GM23248 (cell line): ENCODE measurements at regions not wholly inside any gene's neighbourhood (a gene's known extent, or its start where the extent isn't known, plus 50 kb on each side); places are given as distances from the start of the nearest gene placed in this dataset.

Experiments
- EZH2 ChIP-seq: fragments of 200-600 bp; sonication (generic); IDR thresholded peaks from 2 replicates; pipeline ENCODE4 v1.6.1; 2018; ENCODE audit warnings: antibody characterized with exemption, mild to moderate bottlenecking; ENCODE audit not compliant: insufficient read depth, poor library complexity, severe bottlenecking
- EZH2phosphoT487 ChIP-seq: fragments of 200-600 bp; sonication (generic); IDR thresholded peaks from 2 replicates; pipeline ENCODE4 v1.6.1; 2018; ENCODE audit warnings: antibody characterized with exemption, moderate library complexity, mild to moderate bottlenecking, low read depth; ENCODE audit not compliant: insufficient read depth

DNA sequence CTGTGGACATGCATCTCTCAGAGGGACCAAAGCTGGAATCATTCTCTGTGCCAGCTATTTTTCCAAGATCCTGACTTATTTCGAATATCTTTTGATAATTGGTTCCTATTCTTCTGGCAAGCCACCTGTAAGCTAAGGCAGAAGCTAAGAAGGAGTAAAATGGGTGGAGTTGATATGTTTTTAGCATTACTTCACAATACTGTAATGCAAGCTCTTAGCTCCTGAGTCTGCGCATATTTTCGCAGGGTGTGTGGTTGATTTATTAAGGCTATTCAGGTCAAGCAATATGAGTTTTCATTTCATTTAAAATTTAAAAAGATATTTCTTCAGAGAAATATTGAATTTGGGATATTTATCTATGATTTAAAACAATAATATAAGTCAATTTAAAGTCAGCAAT is 158.5 kb upstream of the ADAMTS16 start:
- TF ChIP-seq EZH2 (no peak), EZH2phosphoT487 (no peak)
